GM21447 (cell line): ENCODE measurements at regions not wholly inside any gene's neighbourhood (a gene's known extent, or its start where the extent isn't known, plus 50 kb on each side); places are given as distances from the start of the nearest gene placed in this dataset.

Source experiments
- ATAC-seq: cut with Tn5 transposase; IDR thresholded peaks from one replicate; pipeline ENCODE4 v1.9.1; 2021; ENCODE audit not compliant: unreplicated experiment

GRCh38 chr12:116654226-116654743 is 83.6 kb downstream of the SPRING1 start:
- no peak for ATAC-seq

- ATAC-seq = no peak
Observed at GRCh38 chr12:116651089-116651488, 86.8 kb downstream of the SPRING1 start.

- no peak for ATAC-seq
Observed at GRCh38 chr12:116650585-116651087, 87.2 kb downstream of the SPRING1 start.

GRCh38 chr12:116650062-116650461 is 87.8 kb downstream of the SPRING1 start:
- ATAC-seq = no peak

GRCh38 chr12:116647813-116648212 is 88.6 kb downstream of the MAP1LC3B2 start:
- ATAC-seq = no peak

- no peak for ATAC-seq
Observed at GRCh38 chr12:116646901-116647300, 87.7 kb downstream of the MAP1LC3B2 start.

GRCh38 chr12:116644806-116645205 is 85.6 kb downstream of the MAP1LC3B2 start:
- ATAC-seq = no peak

- ATAC-seq = no peak
Observed at GRCh38 chr12:116642683-116643082, 83.5 kb downstream of the MAP1LC3B2 start.

- no peak for ATAC-seq
Observed at GRCh38 chr12:116642106-116642505, 82.9 kb downstream of the MAP1LC3B2 start.

GRCh38 chr12:116640281-116640680 is 81.1 kb downstream of the MAP1LC3B2 start:
- ATAC-seq = no peak

GRCh38 chr12:116639765-116640164 is 80.6 kb downstream of the MAP1LC3B2 start:
- ATAC-seq = no peak

GRCh38 chr12:116638376-116638775 is 79.2 kb downstream of the MAP1LC3B2 start:
- no peak for ATAC-seq

GRCh38 chr12:116637589-116638150 is 78.5 kb downstream of the MAP1LC3B2 start:
- no peak for ATAC-seq

- ATAC-seq = no peak
Observed at GRCh38 chr12:116636608-116637519, 77.7 kb downstream of the MAP1LC3B2 start.

GRCh38 chr12:116635487-116635886 is 76.3 kb downstream of the MAP1LC3B2 start:
- no peak for ATAC-seq

- ATAC-seq = no peak
Observed at GRCh38 chr12:116633476-116633875, 74.3 kb downstream of the MAP1LC3B2 start.

- ATAC-seq = no peak
Observed at GRCh38 chr12:116631619-116632018, 72.4 kb downstream of the MAP1LC3B2 start.

- no peak for ATAC-seq
Observed at GRCh38 chr12:116630762-116631161, 71.6 kb downstream of the MAP1LC3B2 start.

- no peak for ATAC-seq
Observed at GRCh38 chr12:116629480-116629879, 70.3 kb downstream of the MAP1LC3B2 start.

GRCh38 chr12:116628989-116629388 is 69.8 kb downstream of the MAP1LC3B2 start:
- ATAC-seq = no peak

GRCh38 chr12:116628450-116628793 is 69.2 kb downstream of the MAP1LC3B2 start:
- ATAC-seq = no peak
